Eye (tissue), 1 donor: ENCODE measurements at regions not wholly inside any gene's neighbourhood (a gene's known extent, or its start where the extent isn't known, plus 50 kb on each side); places are given as distances from the start of the nearest gene placed in this dataset.

Source experiments
- DNase-seq: peaks from one replicate; pipeline ENCODE4 v3.0.0-alpha.2; 2015

DNA sequence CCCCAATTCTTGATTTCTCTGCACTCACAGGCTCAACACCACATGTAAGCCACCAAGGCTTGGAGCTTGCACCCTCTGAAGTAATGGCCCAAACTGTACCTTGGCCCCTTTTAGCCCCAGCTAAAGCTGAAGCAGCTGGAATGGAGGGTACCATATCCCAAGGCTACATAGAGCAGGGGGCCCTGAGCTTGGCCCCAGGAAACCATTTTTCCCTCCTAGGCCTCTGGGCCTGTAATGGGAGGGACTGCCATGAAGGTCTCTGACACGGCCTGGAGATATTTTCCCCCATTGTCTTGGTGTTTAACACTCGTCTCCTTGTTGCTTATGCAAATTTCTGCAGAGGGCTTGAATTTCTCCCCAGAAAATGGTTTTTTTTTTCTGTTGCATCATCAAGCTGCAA lies 69.7 kb downstream of the SKA1 start:
- DNase-seq = no peak

DNA sequence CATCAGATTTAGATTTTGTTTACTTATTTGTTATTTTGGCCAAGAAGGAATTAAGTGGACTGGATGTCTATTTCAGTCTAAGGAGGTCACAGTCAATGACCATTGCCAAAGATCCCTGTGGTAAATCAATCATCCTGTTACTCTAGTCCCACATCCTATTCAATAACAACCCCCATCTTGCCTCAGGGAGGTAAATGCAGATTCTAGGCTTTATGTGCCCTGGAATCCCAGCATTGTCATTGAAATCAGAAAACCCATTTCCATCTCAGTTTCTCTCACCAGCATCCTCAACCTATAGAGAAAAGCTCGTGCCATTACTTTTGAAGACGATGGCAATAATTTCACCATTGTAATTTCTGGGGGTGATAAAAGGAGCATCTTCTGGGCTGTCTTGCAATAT lies 71.8 kb downstream of the SKA1 start:
- DNase-seq = no peak

DNA sequence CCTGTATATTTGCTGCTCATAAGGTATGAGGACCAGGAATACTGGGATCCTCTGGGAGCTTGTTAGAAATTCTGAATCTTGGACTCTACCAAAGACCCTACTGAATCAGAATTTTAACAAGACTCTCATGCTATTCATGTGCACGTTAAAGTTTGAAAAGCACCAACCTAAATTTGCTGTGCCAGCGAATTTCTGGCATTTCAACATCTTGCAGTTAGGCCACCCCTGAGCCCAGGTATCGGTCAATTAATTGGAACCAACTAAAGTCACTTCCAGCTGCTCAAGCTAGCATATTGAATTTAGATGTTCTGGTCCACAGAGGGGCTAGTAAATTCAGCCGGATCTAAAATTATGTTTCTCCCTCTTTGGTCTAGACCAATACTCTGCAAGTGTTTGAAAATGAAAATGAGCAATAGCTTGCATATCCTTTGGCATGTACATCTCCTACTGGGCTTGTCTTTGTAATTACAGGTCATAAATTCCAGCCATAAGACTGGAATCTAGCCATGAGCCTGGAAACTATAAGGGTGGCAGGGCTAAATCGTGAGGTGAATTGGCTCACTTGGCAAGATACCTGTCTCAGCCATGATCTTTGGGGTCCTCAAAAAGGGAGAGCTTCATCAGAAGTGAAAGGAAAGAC lies 72.4 kb downstream of the SKA1 start:
- no peak for DNase-seq

DNA sequence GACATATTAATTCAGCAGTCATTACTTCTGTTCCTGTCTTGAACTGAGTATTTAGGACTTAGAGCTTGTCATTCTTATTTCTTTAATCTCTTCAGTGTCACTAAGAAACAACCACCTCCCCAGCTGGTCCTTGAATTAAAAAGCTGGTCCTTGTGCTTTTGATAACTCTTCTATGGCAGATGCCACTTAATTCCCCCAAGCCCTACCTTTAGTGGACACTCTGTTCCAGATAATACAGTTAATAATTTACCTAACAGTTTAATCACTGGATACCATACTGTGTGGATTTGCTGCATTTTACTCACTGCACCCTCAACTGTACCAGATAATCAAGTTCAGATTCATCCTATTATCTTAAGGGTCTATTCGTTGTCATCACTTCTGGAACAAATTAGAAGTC lies 73.1 kb downstream of the SKA1 start:
- no peak for DNase-seq

DNA sequence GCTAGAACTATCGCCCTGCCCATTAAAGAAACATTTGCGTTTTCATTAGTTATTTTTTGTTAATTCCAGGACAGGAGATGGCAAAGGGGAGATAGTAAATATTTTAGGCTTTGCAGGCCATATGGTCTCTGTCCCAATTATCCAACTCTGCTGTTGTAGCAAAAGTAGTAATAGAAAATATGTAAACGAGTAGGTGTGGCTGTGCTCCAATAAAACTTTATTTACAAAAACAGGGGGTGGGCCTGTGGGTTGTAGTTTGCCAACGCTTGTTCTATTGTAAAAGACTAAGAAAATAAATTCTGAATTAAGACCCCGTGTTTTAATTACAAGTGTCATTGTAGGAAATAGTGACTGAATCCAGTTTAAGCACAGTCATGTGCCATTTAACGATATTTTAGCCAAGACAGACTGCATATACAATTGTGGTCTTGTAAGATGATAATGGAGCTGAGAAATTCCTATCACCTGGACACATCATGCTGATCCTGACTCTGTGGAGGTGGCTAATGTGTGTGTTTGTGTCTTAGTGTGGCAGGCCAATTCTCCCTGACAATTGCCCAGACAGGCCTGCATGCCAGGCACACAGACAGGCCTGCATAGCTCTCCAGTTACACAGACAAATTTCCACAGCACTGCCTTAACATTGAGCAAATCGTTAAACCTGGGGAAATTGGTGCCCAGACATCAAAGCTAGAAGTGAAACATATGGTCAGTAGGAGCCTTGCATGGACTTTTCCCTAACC lies 76.4 kb downstream of the SKA1 start:
- DNase-seq = no peak

DNA sequence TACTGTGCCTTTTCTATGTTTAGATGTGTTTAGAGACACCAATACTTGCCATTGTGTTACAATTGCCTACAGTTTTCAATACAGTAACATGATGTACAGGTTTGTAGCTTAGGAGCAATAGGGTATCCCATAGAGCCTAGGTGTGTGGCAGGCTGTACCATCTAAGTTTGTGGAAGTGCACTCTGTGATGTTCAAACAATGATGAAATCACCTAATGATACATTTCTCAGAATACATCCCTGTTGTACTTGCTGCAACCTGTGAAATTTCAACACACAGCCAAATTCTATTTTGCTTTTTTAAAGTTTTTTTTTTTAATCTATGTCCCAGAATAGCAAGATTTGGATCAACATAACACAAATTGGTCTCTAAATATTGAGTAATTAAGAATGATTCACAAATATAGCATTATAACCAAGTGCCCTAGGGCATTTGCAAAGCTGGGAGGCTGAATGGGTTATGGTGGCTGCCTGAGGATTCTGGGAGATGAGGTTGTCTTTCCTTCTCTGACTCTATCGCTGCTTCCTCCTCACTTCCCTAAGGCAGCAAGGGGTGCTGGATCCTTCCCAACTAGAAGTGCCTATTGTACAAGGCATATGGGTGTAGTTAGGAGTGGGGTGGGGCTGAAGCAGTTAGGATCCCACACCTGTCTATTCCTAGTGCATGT lies 78.3 kb downstream of the SKA1 start:
- no peak for DNase-seq

DNA sequence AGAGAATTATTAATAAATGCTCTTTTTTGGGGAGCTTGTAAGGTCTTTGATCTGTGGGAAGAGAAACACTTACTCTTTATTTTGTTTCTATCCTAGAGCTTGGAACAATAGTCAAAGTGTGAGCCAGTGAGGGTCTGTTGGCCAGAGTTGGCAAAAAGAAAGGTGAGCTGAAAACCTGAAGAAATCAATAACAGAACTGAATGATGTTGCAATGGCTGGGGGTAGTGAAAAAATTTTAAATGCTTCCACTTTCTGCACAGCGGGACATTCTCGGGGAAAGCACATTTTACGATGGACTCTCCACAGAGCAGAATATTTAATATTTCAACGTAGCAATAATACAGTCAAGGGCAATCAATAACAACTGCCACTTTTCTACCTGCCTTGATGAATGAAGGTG lies 78.9 kb downstream of the SKA1 start:
- DNase-seq = no peak

DNA sequence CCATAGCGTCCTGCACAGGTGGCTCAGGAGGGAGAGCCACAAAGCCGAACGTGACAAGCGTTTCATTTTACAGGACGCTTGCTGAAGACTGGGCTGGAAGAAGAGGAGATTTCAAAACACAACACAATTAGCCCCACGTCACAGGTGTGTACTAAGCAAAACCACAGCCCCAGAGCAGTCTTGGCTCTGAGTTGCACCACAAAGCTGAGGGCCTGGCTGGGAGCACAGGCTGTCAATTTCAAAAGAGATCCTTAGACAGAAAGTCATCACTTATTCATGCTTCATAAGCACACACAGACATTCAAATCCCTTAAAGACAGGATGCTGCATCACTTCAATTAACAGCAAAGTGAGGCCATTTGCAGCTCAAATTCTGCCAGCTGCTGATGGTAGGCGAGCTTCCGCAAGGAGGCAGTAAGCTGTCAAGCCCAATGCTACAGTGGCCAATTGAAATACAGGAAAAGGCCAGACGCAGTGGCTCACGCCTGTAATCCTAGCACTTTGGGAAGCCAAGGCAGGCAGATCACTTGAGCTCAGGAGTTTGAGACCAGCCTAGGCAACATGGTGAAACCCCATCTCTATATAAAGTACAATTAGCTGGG lies 79.6 kb downstream of the SKA1 start:
- DNase-seq = peak; percentile 43

DNA sequence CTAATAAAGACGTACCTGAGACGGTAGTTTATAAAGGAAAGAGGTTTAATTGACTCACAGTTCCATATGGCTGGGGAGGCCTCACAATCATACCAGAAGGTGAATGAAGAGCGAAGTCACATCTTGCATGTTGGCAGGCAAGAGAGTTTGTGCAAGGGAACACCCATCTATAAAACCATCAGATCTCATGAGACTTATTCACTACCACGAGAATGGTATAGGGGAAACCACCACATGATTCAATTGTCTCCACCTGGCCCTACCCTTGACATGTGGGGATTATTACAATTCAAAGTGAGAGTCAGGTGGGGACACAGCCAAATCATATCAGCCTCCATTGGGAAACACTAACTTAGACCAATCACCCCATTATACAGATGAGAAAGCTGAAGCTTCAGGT lies 81.4 kb downstream of the SKA1 start:
- DNase-seq = no peak

DNA sequence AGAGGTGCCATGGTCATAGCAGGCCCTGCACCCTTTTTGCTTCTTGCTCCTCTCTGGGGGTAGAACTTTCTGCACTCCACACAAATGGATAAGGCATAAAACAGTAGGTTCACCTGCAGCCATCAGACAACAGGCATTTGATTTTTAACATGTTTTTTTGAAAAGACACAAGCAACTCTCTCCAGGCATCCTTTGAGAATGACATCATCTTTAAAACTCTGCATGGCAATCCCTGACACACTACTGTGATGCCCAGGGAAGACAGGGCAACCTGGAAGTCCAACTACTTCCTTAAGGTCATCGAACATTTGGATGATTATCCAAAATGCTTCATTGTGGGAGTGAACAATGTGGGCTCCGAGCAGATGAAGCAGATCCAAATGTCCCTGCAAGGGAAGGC lies 82.8 kb downstream of the SKA1 start:
- no peak for DNase-seq

DNA sequence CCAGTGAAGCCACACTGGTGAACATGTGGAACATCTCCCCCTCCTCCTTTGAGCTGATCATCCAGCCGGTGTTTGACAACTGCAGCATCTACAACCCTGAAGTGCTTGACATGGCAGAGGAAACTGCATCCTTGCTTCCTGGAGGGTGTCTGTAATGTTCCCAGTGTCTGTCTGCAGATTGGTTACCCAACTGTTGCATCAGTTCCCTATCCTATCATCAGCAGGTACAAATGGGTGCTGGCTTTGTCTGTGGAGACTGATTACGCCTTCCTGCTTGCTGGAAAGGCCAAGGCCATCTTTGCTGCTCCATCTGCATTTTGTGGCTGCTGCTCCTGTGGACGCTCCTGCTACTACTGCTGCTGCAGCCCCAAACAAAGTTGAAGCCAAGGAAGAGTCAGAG lies 83.5 kb downstream of the SKA1 start:
- no peak for DNase-seq

DNA sequence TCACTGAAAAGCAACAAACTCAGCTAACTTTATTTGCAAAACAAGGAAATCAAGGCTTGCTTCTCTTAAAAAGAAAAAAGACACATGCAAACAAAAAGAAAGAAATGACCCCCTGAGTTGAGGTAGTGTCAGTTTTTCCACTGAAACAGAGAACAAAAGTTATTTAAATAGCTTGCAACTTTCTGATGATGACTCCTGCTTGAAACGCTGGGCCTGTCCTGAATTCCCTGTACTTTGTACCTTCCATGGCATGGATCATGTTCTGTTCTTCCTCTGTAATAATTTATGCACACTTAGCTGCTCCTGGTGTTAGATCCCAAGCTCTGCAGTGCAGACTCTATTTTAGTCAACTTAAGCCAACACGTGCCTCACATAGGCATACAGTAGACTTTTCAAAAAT lies 84.0 kb downstream of the SKA1 start:
- DNase-seq = no peak

DNA sequence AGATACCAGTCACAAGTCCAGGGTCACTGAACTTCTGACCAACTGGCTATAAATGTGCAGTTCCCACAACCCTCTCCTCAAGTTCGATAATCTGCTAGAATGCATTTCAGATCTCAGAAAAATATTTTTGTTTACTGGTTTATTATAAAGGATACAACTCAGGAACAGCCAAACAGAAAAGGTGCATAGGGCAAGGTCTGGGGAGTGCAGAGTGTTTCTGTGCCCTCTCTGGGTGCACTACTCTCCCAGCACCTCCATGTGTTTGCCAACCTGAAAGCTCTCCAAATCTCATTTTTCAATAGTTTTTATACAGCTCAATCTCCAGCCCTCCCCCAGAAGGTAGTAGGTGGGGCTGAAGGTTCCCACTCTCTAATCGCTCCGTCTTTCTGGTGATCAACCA lies 85.2 kb downstream of the SKA1 start:
- no peak for DNase-seq

DNA sequence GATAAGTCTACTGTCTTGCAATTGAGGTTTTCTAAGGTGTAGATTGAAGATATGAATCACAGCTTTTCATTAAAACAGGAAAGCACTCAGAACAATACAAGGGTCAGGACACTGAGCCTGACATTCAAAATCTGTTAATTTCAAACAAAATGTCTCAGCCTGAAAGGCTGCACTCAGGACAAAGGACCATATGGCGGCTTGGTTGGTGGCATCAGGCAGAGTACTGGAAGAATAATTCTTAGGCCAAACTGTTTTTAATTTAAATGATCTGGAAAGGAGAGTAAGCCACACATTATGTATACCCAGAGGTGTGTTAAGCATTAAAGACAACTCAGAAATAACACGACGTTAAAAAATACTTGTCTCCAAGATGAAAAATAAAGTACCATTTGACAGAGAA lies 85.9 kb downstream of the SKA1 start:
- peak; percentile 68 for DNase-seq

DNA sequence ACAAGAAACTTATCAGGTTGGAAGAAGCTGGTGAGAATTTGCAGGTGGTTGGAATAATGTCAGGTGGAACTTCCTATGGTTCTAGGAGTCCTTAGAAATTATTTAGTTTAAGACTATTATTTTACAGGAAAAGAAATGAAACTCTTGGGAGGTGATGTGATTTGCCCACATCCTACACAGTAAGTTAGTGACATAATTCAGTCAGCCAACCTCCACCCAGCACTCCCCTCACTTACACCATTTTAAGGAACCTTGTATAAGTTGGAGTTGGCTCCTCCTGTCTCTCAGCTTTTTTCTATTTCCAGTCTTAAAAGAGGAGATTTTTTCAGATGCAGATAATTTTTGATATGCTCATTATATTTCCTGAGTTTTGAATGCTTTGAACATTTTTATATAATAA lies 86.4 kb downstream of the SKA1 start:
- no peak for DNase-seq

DNA sequence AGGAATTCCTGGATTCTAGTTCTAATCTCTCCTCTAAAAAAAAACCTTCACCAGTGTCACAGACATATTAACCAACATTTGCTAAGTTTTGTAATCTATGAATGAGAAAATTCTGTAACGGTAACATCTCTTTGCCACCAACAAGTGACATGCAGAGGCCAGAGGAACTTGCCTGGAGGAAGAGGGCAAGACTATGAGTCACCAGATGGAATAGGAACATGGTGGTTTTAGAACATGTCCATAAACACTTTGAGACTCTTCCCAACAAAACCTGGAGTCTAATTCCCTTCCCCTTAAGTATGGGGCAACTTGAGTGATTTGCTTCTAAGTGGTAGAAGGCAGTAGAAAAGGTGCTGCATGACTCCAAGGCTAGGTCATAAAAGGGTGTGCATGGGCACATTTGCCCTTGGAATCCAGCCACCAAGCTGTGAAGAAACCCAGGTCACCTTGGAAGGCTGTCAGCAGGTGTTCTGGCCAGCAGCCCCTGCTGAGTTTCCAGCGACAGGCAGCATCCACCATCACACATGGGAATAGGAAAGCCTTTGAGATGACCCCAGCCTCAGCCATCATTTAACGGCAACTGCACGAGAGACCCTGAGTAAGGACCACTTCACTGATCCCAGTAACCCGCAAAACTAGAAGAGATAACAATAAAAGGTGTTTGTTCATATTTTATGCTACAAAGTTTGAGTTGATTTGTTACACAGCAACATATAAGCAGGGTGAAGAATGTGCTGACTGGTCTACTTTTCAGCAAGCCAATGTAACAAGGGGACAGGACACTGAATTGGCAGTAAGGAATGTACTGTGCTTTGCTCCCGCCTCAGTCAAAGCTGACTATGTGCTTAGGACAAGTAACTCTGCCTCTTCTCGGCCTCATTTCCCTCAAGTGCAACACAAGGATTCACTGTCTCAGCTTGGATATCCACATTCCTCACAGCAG lies 90.6 kb downstream of the SKA1 start:
- DNase-seq = no peak

DNA sequence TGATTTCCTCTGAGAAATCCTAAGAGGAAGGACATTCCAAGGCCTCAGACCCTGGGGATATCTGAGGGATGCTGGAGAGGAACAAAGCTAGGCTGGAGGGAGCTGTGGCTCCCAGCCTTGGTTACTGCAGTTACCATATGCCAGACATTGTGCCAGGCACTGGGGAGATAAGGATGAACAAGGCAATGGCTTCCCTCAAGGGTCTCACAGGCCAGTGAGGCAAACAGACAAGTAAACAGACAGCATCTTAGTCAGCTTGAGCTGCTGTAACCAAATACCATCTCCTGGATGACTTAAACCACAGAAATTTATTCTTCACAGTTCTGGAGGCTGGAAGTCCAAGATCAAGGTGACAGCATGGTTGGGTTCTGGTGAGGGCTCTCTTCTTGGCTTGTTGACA lies 91.8 kb downstream of the SKA1 start:
- DNase-seq = no peak

DNA sequence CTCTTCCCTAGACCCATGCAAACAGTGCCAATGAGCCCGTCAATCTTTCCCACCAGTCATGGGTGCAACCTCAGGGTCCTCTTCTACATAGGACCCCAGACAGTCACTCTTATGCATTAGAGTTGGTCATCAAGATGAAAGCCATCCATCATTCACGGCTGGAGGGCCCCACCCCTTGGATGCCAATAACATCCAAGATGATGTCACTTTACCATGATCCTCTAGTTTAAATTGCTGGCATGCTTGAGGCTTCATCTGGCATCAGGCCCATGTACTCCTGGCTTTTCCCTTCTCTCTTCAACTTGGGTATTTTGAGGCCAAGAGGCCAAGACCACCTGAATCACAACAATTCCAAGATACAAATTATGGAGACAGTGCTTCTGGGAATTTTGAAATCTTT lies 91.1 kb upstream of the MAPK4 start:
- DNase-seq = no peak

DNA sequence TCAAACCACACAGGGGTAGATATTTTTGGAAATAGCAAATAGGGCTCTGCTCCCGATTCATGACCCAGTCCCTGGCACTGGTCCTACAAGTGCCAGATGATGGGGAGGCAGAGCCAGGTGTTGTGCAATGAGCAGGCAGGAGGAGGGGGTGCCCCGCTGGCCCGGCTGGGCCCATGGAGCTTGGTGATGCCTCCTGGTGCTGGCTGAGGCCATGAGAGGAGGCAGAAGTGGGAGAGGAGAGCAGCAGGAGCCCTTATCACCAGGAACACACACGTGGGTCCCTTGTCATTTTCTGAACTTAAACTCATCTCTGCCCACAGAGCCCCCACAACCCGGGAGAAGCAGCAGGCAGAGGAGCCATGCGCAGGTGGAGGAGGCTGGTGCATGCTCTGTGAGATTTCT lies 90.5 kb upstream of the MAPK4 start:
- DNase-seq = no peak

DNA sequence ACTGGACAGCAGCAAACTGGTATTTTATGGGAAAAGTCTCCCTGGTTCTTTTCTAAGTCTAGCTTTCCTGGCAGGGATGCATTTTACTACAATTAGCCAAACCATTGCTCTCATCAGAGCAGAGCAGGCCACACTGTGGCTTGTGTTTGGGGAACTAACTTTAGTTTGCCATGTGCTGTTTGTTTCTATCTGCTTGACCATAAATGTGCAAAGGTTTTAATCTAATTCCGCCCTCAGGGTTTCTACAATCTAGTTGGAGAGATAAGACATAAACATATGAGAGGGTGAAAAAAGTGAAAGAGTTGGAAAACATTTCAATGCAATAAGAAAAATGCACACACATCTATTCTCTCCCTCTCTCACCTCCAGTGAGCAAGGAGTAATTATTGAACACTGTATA lies 86.9 kb upstream of the MAPK4 start:
- DNase-seq = no peak

DNA sequence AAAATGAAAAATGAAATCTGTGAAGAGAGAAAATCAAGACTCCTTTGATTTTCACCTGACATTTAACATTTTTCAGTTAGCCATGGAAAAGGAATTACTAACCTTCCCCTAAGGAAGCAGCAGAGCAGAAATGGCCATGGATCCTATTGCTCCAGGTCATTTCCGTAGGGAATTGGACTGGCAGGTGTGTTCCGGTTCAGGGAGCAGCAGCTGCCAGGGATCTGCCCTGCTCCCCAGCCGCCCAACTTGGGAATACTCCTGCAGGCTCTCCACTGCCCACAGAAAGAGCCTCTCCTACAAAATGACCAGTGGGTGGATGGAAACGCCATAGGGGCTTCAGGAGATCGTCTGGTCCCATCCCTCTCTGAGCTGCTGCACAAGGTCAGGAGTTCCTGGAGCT lies 86.0 kb upstream of the MAPK4 start:
- no peak for DNase-seq

DNA sequence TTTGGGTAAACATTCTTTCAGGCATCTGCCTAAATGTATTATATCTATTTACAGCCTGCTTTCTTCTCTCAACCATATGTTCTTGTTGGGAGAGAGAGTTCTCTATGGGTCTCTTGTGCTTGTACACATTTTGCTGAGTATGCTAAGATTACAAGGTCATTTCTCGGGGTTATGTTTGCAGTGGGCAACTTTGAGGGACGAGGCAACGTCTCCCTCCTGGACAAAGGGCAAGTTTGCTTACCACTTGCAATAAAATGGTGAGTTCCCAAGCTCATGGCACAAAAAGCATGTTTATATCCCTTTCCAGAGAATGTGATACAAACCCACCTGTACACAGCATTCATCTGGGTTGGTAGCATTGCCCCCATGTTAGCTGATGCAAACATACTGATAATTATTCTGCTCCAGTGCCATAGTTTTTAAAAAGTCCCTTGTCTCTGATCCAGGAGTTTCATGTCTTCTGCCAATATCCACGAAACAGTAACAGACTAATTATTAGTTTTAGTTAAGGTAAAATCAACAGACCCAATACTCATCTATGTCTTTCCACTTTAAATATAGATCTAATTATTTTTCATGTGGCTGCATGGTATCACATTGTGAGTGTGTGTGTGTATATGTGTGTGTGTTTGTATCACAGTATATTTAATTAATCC lies 84.2 kb upstream of the MAPK4 start:
- DNase-seq = no peak
